Stimulated activated CD4-positive, alpha-beta T cell treated with anti-CD3 and anti-CD28 coated beads, TNF-alpha, amount 100 ng/mL, for 4 hours (primary cell): ENCODE measurements at regions not wholly inside any gene's neighbourhood (a gene's known extent, or its start where the extent isn't known, plus 50 kb on each side); places are given as distances from the start of the nearest gene placed in this dataset.

ENCODE experiments used
- DNase-seq, 3 experiments: peaks; one replicate each; pipeline ENCODE4 v3.0.0-alpha.2; 2020; ENCODE audit warnings: low read depth in 3 of 3

GRCh38 chr2:173588931-173589369 is 234.3 kb downstream of the CDCA7 start:
- DNase-seq, result no peak

- no peak for DNase-seq
Measured at GRCh38 chr2:173589604-173590275, 235.1 kb downstream of the CDCA7 start.

DNA sequence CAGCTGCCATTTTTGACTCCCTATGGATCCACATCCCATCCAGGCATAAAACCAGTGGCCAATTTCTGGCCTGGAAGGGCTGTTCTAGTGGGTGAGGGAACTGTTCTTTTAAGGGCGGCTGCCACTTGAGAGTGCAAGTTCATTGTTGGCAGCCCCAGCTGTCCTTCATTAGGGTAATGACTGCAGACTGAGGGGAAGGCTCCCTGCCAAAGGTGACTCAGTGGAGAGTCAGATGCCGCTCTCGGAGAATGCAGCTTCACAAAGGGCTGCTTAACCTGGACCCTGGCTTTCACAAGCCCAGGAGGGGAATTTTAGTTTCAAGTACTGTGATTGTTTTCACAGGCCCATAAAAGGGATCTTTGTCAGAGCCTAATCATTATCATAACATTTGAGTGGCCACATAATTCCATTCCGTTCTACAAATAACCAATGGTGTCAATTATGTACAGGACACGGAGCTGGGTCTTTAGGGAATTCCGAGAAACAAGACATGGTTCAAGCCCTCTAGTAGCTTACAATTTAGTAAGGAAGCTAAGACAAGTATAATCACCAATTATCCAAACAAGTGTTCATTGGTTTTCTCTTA is 235.7 kb downstream of the CDCA7 start:
- no peak for DNase-seq

DNA sequence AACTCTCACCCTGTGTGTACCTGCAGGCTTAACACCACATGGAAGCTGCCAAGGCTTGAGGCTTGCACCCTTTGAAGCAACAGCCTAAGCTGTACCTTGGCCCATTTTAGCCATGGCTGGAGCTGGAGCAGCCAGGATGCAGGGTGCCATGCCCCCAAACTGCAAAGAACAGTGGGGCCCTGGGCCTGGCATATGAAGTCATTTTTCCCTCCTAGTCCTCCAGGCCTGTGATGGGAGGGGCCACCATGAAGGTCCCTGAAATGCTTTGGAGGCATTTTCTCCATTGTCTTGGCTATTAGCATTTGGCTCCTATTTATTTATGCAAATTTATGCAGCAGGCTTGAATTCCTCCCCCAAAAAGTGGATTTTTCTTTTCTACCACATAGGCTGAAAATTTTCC is 238.4 kb downstream of the CDCA7 start:
- no peak for DNase-seq

GRCh38 chr2:173596244-173596643 is 241.6 kb downstream of the CDCA7 start:
- DNase-seq, result no peak

DNA sequence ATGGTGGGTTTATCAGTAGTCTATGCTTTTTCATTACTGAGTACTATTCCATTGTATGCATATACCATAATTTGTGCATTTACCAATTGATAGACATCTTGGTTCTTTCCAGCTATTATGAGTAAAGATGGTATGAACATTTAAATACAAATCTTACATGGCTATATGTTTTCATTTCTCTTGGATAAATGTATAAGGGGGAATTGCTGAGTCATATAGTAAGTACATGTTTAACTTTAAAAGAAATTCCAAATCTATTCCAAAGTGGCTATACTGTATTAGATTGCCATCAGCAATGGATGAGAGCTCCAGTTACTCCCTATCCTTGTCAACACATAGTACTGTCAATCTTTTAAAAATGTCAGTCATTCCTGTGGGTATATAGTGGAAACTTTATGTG is 243.9 kb downstream of the CDCA7 start:
- no peak for DNase-seq

DNA sequence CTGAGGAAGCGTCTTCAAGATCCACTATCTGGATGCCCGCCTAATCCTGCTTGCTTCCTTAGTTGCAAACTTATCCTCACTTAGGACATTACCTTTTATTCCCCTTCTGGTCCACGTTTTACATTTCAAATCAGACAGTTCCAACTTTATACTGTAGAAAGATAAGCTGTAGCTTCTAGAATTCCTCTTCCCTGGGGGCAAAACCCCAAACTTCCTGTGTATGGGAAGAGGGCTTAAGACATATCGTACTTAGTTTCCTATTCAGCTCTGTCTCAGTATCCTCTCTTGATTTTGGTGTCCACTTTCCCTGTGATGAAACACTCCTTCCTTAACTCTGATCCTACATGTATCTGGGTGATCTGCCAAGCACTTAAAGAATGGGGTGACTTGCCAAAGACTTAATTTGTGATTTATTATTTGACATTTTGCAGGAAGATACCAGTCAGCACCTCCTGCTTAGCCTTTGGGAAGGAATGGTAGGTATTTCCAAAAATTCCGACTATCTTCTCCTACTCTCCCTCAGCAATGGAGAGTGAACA is 245.2 kb downstream of the CDCA7 start:
- no peak for DNase-seq

DNA sequence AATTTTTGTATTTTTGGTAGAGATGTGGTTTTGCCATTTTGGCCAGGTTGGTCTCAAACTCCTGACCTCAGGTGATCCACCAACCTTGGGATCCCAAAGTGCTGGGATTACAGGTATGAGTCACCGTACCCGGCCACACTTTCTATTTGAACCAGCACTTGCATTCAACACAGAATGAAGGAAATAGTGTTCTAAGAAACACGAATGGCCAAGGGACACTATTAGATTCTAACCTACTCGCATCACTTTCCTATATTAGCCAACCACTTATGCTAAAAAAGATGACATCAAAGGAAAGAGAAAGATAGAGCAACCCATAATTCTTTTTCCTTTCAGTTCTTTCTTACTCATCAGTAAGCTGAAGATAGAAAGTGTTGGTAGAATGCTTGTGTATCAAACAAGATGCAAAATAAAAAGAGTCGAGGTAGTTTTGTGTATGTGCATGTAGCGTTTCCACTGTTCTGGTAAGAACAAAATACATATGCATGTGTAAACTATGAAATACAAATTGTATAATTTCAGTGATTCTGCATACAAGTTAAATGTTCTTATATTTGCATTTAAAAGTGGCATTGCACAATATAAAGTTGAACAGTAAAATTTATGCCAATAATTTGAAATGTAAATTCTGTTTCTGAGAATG is 247.6 kb downstream of the CDCA7 start:
- no peak for DNase-seq

DNA sequence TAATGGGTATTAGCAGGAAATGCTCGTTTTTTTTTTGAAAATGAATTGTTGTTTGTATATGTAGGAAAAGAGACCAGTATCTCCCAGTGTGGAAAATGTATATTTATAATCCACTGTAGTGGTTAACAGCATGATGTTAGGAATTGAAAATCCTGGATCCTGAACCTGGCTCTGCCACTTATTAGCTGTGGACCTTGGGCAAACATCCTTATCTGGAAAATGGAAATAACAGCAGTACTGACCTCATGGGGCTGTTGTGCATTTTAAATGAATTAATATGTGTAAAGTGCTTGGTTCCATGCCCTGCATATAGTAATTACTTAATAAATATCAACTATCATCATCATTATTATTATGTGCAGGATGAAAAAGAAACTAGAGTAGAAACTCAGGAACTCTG is 251.3 kb downstream of the CDCA7 start:
- DNase-seq, result no peak

DNA sequence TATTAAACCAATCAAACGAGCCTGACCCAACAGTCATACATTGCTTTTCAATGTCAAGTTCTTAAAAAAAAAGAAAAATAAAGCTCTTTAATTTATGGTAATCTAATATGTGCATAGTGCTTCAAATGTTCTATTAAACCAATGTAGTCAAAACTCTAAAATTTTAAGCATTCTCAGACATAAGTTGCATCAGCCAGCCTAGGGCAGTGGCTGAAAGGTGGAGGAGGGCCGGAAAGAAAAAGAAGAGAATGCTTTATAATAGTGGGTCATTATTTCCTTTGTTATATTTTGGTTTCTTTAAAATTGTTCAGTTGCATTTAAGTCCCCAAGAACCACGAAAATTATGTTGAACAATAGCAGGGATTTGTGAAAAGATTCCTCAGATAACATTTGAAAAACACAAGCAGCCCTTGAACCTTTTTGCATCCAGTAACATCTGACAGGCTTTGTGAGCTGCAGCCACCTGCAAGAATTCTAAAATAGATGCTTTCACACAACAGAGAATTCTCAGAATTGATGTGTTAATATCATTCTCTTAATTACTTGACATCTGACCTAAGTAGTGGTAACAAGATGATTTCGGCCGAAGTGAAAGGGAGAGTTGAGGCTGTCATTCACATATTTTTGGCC is 252.1 kb downstream of the CDCA7 start:
- DNase-seq, result no peak

DNA sequence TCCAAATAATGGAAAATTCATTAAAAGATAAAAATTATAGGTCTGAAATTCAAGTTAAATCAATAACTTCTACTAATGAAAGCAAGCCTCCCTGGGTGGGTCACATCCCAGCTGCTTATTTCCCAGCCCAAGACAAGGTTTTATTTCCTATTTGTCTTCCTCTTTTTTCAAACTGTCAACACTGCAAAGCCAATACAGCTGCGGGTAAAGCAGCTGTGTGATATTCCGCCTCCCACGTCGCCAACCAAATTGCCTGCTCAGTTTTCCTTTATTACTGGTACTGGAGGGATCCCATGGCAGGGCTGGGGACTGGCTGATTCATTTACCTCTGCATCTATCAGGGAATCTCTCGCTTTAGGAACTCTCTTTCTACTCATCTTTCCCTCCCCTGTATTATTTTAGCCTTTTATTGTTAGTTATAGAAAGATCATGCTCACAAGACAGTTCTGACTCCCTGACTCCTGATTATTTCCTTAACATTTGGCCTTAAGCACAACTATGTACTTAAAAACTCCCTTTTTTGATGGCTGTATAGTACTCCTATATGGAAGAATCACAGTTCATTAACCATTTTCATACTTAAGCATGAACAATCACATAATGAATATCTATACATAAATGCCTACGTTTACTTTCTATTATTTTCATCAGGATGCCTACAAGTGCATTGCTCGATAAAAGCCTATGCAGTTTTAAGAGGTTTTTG is 253.1 kb downstream of the CDCA7 start:
- no peak for DNase-seq

GRCh38 chr2:173611121-173611520 is 256.4 kb downstream of the CDCA7 start:
- no peak for DNase-seq

GRCh38 chr2:173612354-173612753 is 257.7 kb downstream of the CDCA7 start:
- no peak for DNase-seq

DNA sequence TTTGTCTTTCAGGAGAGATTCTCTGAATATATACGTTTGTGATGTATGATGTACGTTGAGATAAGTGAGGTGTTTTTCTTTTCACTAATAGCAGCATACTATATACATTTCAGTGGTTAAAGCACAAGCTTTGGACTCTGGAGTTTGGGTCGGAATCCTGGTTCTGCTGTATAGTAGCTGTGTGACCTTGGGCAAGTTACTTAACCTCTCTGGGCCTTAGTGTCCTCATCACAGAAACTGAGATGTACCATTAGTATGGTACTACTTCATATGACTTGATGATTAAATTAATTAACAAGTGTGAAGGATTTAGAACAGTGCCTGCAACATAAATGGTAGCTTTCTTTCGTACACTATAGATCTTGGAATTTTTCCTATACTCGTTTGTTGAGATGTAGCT is 258.7 kb downstream of the CDCA7 start:
- no peak for DNase-seq

- DNase-seq, result no peak
Measured at GRCh38 chr2:173614265-173614930, 259.7 kb downstream of the CDCA7 start.

- DNase-seq, result no peak
Measured at GRCh38 chr2:173623438-173624319, 269.0 kb downstream of the CDCA7 start.

GRCh38 chr2:173625315-173625714 is 270.6 kb downstream of the CDCA7 start:
- no peak for DNase-seq

- DNase-seq, result no peak
Measured at GRCh38 chr2:173629076-173629475, 274.4 kb downstream of the CDCA7 start.

- no peak for DNase-seq
Measured at GRCh38 chr2:173630425-173631126, 275.9 kb downstream of the CDCA7 start.

GRCh38 chr2:173631127-173631460 is 276.4 kb downstream of the CDCA7 start:
- DNase-seq, result no peak
